ENCODE measurements at regions not wholly inside any gene's neighbourhood (a gene's known extent, or its start where the extent isn't known, plus 50 kb on each side); places are given as distances from the start of the nearest gene placed in this dataset.

DNA sequence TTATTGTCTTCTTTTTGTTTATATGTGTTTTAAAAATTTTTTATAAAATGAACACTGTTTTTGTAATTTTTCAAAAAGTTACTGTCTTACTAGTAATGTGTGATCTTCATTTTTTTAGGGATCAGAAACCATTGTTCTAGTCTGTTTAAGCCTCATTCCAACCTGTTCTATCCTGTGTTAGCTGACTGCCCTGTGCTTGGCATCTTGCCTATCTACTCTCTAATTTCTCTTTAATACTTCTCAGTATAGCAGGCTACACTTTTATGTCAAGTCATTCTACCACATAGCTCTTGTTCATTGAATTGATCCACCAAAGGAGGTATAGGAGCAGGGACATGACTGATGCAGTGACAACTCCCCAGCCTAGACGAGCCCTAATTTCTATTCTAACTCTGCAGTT, 70.2 kb upstream of the PLS3 start:
- TF ChIP-seq EZH2phosphoT487 (IDR thresholded peaks at IDR 0.05; ENCODE audit: insufficient read depth, low read depth) (no peak), EZH2 (IDR thresholded peaks at IDR 0.05; ENCODE audit: insufficient read depth, poor library complexity, severe bottlenecking) (no peak)

Measured in GM23248 (cell line).